ENCODE measurements at regions not wholly inside any gene's neighbourhood (a gene's known extent, or its start where the extent isn't known, plus 50 kb on each side); places are given as distances from the start of the nearest gene placed in this dataset.

DNA sequence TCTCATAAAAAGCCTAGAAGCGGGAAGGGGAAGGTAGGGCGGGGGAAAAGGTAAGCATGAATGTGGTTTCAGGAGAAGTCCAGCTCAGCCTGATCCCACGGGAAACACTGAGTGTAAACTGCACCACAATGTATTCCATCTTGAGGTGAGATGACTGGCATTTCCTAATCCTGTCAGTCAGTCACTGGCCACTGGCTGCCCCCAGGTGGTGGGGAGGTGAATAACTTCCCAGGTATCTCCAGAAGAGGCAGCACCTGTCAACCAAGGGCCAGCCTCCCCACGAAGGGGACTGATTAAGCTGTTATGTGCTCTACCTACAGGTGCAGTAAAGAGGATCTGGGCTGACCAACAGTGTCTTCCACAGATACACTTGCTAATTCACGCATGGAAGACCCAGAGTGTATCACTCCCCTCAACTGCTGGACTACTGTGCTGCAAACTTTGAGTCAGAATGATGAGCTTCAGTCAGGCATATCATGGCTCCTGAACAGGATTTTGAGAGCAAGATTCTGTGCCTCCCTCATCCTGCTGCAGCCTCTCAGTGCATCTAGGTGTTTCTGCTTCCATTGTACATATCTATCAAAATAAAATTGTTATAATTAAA is 108.5 kb upstream of the CCL2 start:
- no peak for TF ChIP-seq CTCF (IDR thresholded peaks at IDR 0.05; ENCODE audit: control insufficient read depth, insufficient read depth, low read depth, low read length, missing control alignments)
- DNase-seq (ENCODE audit: low read depth), result no peak
- no peak overlapping the region for H3K4me3 ChIP-seq (ENCODE audit: control insufficient read depth, low read depth, low read length)

GRCh38 chr17:34151102-34151501 is 104.0 kb upstream of the CCL2 start:
- no peak for TF ChIP-seq CTCF (IDR thresholded peaks at IDR 0.05; ENCODE audit: control insufficient read depth, insufficient read depth, low read depth, low read length, missing control alignments)
- DNase-seq (ENCODE audit: low read depth), result no peak
- no peak overlapping the region for H3K4me3 ChIP-seq (ENCODE audit: control insufficient read depth, low read depth, low read length)

DNA sequence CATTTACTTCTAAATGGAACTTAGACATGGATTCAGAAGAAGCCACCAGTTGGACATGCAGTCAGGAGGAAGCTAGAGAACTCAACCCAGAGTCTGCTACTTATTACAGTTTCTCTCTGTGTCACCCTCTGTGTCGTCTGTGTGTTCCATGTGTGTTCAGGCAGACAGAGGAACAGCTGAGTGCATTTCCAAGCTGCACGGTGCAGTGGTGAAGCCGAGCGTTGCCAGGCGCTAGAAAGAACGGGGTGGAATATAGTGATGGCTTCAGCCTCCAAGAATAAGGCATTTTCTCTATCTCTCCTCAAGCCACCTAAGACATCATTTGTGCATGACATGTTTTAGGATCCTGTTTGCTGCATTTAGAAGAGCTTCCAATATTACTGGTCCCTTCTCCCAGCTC is 101.1 kb upstream of the CCL2 start:
- no peak overlapping the region for H3K4me3 ChIP-seq (ENCODE audit: control insufficient read depth, low read depth, low read length)
- DNase-seq (ENCODE audit: low read depth), result no peak
- no peak for TF ChIP-seq CTCF (IDR thresholded peaks at IDR 0.05; ENCODE audit: control insufficient read depth, insufficient read depth, low read depth, low read length, missing control alignments)

GRCh38 chr17:34154961-34155730 is 99.9 kb upstream of the CCL2 start:
- no peak for DNase-seq (ENCODE audit: low read depth)
- H3K4me3 ChIP-seq (ENCODE audit: control insufficient read depth, low read depth, low read length), result no peak overlapping the region
- TF ChIP-seq CTCF (IDR thresholded peaks at IDR 0.05; ENCODE audit: control insufficient read depth, insufficient read depth, low read depth, low read length, missing control alignments), result no peak

- no peak for TF ChIP-seq CTCF (IDR thresholded peaks at IDR 0.05; ENCODE audit: control insufficient read depth, insufficient read depth, low read depth, low read length, missing control alignments)
- DNase-seq (ENCODE audit: low read depth), result no peak
- H3K4me3 ChIP-seq (ENCODE audit: control insufficient read depth, low read depth, low read length), result no peak overlapping the region
Measured at GRCh38 chr17:34155947-34156346, 99.1 kb upstream of the CCL2 start.

DNA sequence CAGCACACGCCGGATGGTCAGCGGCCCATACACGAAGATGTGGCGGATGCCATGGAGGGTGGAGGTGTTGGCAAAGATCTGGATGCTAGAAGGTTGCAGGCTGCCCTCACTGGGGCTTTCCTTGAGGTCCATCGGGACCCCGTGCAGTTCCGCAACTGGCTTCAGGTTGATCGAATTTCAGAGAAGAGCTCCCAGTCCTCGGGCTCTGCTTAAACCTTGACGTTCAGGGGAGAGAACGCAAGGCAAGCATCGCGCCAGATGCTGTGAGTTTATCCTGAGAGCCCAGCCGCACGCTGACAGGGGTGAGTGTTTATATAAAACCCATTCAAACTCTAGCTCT is 98.7 kb upstream of the CCL2 start:
- H3K4me3 ChIP-seq (ENCODE audit: control insufficient read depth, low read depth, low read length), result no peak overlapping the region
- DNase-seq (ENCODE audit: low read depth), result no peak
- no peak for TF ChIP-seq CTCF (IDR thresholded peaks at IDR 0.05; ENCODE audit: control insufficient read depth, insufficient read depth, low read depth, low read length, missing control alignments)

Data from AG09309 (cell line).